Iris pigment epithelial cell (primary cell): ENCODE measurements at regions not wholly inside any gene's neighbourhood (a gene's known extent, or its start where the extent isn't known, plus 50 kb on each side); places are given as distances from the start of the nearest gene placed in this dataset.
A peak's percentile ranks its signal among the peaks of the same experiment; 100 is the strongest.

Source experiments
- DNase-seq: peaks from one replicate; pipeline ENCODE4 v3.0.0-alpha.2; 2011; ENCODE audit warnings: low read depth

- no peak for DNase-seq
Measured at GRCh38 chr20:57804470-57805250, 94.8 kb upstream of the PMEPA1 start.

- no peak for DNase-seq
Measured at GRCh38 chr20:57803508-57804005, 93.7 kb upstream of the PMEPA1 start.

- no peak for DNase-seq
Measured at GRCh38 chr20:57802765-57803507, 93.1 kb upstream of the PMEPA1 start.

GRCh38 chr20:57801581-57801980 lies 91.8 kb upstream of the PMEPA1 start:
- DNase-seq: no peak

- no peak for DNase-seq
Measured at GRCh38 chr20:57800791-57801430, 91.1 kb upstream of the PMEPA1 start.

GRCh38 chr20:57797401-57797800 lies 87.6 kb upstream of the PMEPA1 start:
- no peak for DNase-seq

- DNase-seq: no peak
Measured at GRCh38 chr20:57795977-57796560, 86.3 kb upstream of the PMEPA1 start.

GRCh38 chr20:57795342-57795697 lies 85.5 kb upstream of the PMEPA1 start:
- DNase-seq: peak; percentile 14

- DNase-seq: peak; percentile 18
Measured at GRCh38 chr20:57794600-57795341, 85.0 kb upstream of the PMEPA1 start.

GRCh38 chr20:57794036-57794435 lies 84.2 kb upstream of the PMEPA1 start:
- DNase-seq: no peak

- DNase-seq: no peak
Measured at GRCh38 chr20:57793421-57793820, 83.6 kb upstream of the PMEPA1 start.

- no peak for DNase-seq
Measured at GRCh38 chr20:57792386-57793080, 82.7 kb upstream of the PMEPA1 start.

GRCh38 chr20:57791966-57792365 lies 82.2 kb upstream of the PMEPA1 start:
- no peak for DNase-seq

- DNase-seq: no peak
Measured at GRCh38 chr20:57791178-57791962, 81.6 kb upstream of the PMEPA1 start.

- DNase-seq: no peak
Measured at GRCh38 chr20:57790176-57790575, 80.4 kb upstream of the PMEPA1 start.

GRCh38 chr20:57788936-57789613 lies 79.3 kb upstream of the PMEPA1 start:
- DNase-seq: no peak

GRCh38 chr20:57787990-57788781 lies 78.4 kb upstream of the PMEPA1 start:
- DNase-seq: no peak

- DNase-seq: no peak
Measured at GRCh38 chr20:57787151-57787989, 77.6 kb upstream of the PMEPA1 start.
